Astrocyte (in vitro differentiated cells and primary cell): ENCODE measurements at regions not wholly inside any gene's neighbourhood (a gene's known extent, or its start where the extent isn't known, plus 50 kb on each side); places are given as distances from the start of the nearest gene placed in this dataset.

Source experiments
- DNase-seq: peaks from one replicate; pipeline ENCODE4 v3.0.0-alpha.2; 2010; ENCODE audit warnings: low read depth
- FAIRE-seq: peaks from 2 replicates; lab custom pipeline; 2011; peaks lifted over from hg19 to GRCh38; lab: Jason Lieb, UNC
- H2AFZ ChIP-seq: 2 replicates; pipeline ENCODE4 v1.6.0; 2012; ENCODE audit warnings: low read depth, low read length, inconsistent platforms
- H3K27ac ChIP-seq: 2 replicates; pipeline ENCODE4 v1.5.1; 2011; ENCODE audit warnings: low read depth, low read length, inconsistent platforms
- H3K27me3 ChIP-seq: 2 replicates; pipeline ENCODE4 v1.6.0; 2011; ENCODE audit warnings: low read length, inconsistent platforms; ENCODE audit not compliant: insufficient read depth
- H3K36me3 ChIP-seq: 2 replicates; pipeline ENCODE4 v1.5.1; 2011; ENCODE audit warnings: low read length, inconsistent platforms; ENCODE audit not compliant: insufficient read depth
- H3K4me1 ChIP-seq: 2 replicates; pipeline ENCODE4 v1.5.1; 2011; ENCODE audit warnings: low read length, inconsistent platforms; ENCODE audit not compliant: insufficient read depth
- H3K4me2 ChIP-seq: 2 replicates; pipeline ENCODE4 v1.6.0; 2012; ENCODE audit warnings: low read length, inconsistent platforms
- H3K4me3 ChIP-seq: 2 replicates; pipeline ENCODE4 v1.5.1; 2011; ENCODE audit warnings: low read depth, mild to moderate bottlenecking, low read length, inconsistent platforms; ENCODE audit not compliant: insufficient read depth
- H3K79me2 ChIP-seq: 2 replicates; pipeline ENCODE4 v1.6.0; 2012; ENCODE audit warnings: mild to moderate bottlenecking, low read length, inconsistent platforms; ENCODE audit not compliant: insufficient read depth
- H3K9ac ChIP-seq: 2 replicates; pipeline ENCODE4 v1.6.0; 2012; ENCODE audit warnings: mild to moderate bottlenecking, low read length, inconsistent platforms
- H3K9me3 ChIP-seq: 2 replicates; pipeline ENCODE4 v1.5.1; 2012; ENCODE audit warnings: low read depth, mild to moderate bottlenecking, low read length, inconsistent platforms; ENCODE audit not compliant: insufficient read depth
- H4K20me1 ChIP-seq: 2 replicates; pipeline ENCODE4 v1.6.0; 2012; ENCODE audit warnings: low read length, inconsistent platforms; ENCODE audit not compliant: insufficient read depth
- H3K27ac Mint-ChIP-seq: one replicate; pipeline ENCODE4 v1.8.0; 2021; ENCODE audit warnings: mild to moderate bottlenecking, mixed read lengths; ENCODE audit not compliant: unreplicated experiment
- H3K27me3 Mint-ChIP-seq: one replicate; pipeline ENCODE4 v1.8.0; 2021; ENCODE audit warnings: low read depth, mixed read lengths; ENCODE audit not compliant: unreplicated experiment
- H3K36me3 Mint-ChIP-seq: one replicate; pipeline ENCODE4 v1.8.0; 2021; ENCODE audit warnings: low read depth, mixed read lengths; ENCODE audit not compliant: unreplicated experiment
- H3K4me1 Mint-ChIP-seq: one replicate; pipeline ENCODE4 v1.8.0; 2021; ENCODE audit warnings: low read depth, mixed read lengths; ENCODE audit not compliant: unreplicated experiment
- H3K4me3 Mint-ChIP-seq: one replicate; pipeline ENCODE4 v1.8.0; 2021; ENCODE audit warnings: mild to moderate bottlenecking, moderate library complexity, mixed read lengths; ENCODE audit not compliant: unreplicated experiment
- H3K9me3 Mint-ChIP-seq: one replicate; pipeline ENCODE4 v1.8.0; 2021; ENCODE audit warnings: mild to moderate bottlenecking, mixed read lengths; ENCODE audit not compliant: unreplicated experiment
- CTCF ChIP-seq: IDR thresholded peaks from 2 replicates; pipeline ENCODE4 v1.5.1; 2011; ENCODE audit warnings: low read depth, mild to moderate bottlenecking, inconsistent platforms, low read length, moderate library complexity; ENCODE audit not compliant: insufficient read depth
- EZH2 ChIP-seq: IDR thresholded peaks from 2 replicates; pipeline ENCODE4 v1.6.1; 2012; ENCODE audit warnings: mild to moderate bottlenecking, low read length, inconsistent platforms; ENCODE audit not compliant: insufficient read depth

- H3K27me3 ChIP-seq: no peaks in the 10 kb centered on the region
- Mint-ChIP-seq H3K9me3 (peaks cover 5% of the 10 kb centered on the region), H3K27me3 (no peaks in the 10 kb centered on the region), H3K4me3 (no peak overlapping the region), H3K4me1 (no peaks in the 10 kb centered on the region), H3K27ac (no peak overlapping the region), H3K36me3 (no peaks in the 10 kb centered on the region)
- H3K9me3 ChIP-seq: no peaks in the 10 kb centered on the region
- DNase-seq: no peak
- H4K20me1 ChIP-seq: no peaks in the 10 kb centered on the region
- H3K4me2 ChIP-seq: no peak overlapping the region
- no peak for TF ChIP-seq EZH2
- FAIRE-seq: no peak
- no peaks in the 10 kb centered on the region for H3K36me3 ChIP-seq
- H3K9ac ChIP-seq: no peak overlapping the region
- H3K79me2 ChIP-seq: no peaks in the 10 kb centered on the region
- H3K4me1 ChIP-seq: no peaks in the 10 kb centered on the region
- H2AFZ ChIP-seq: no peak overlapping the region
- no peak overlapping the region for H3K4me3 ChIP-seq
- no peak overlapping the region for H3K27ac ChIP-seq
These were observed 581.0 kb downstream of the ELAVL2 start for GRCh38 chr9:23245067-23245466.

GRCh38 chr9:23254404-23255184, 571.4 kb downstream of the ELAVL2 start:
- Histone ChIP-seq H3K4me2 (no peak overlapping the region), H3K27ac (no peak overlapping the region), H3K4me3 (no peak overlapping the region), H3K27me3 (no peaks in the 10 kb centered on the region), H3K9ac (no peak overlapping the region), H4K20me1 (no peaks in the 10 kb centered on the region), H2AFZ (no peak overlapping the region), H3K36me3 (no peaks in the 10 kb centered on the region), H3K4me1 (no peaks in the 10 kb centered on the region), H3K9me3 (no peaks in the 10 kb centered on the region), H3K79me2 (no peaks in the 10 kb centered on the region)
- no peak for FAIRE-seq
- Mint-ChIP-seq H3K9me3 (no peaks in the 10 kb centered on the region), H3K27ac (no peak overlapping the region), H3K27me3 (no peaks in the 10 kb centered on the region), H3K4me1 (peaks cover 7% of the 10 kb centered on the region), H3K36me3 (no peaks in the 10 kb centered on the region), H3K4me3 (no peak overlapping the region)
- DNase-seq: no peak
- TF ChIP-seq CTCF: no peak
- no peak for TF ChIP-seq EZH2

- Histone ChIP-seq H3K36me3 (no peaks in the 10 kb centered on the region), H3K4me3 (no peak overlapping the region), H2AFZ (no peak overlapping the region), H4K20me1 (no peaks in the 10 kb centered on the region), H3K79me2 (no peaks in the 10 kb centered on the region), H3K27ac (no peak overlapping the region), H3K9ac (no peak overlapping the region), H3K27me3 (no peaks in the 10 kb centered on the region), H3K4me2 (no peak overlapping the region), H3K4me1 (no peaks in the 10 kb centered on the region), H3K9me3 (no peaks in the 10 kb centered on the region)
- Mint-ChIP-seq H3K4me3 (no peak overlapping the region), H3K36me3 (no peaks in the 10 kb centered on the region), H3K27ac (no peak overlapping the region), H3K9me3 (no peaks in the 10 kb centered on the region), H3K4me1 (peaks cover 7% of the 10 kb centered on the region), H3K27me3 (no peaks in the 10 kb centered on the region)
- DNase-seq: no peak
- no peak for FAIRE-seq
- no peak for TF ChIP-seq CTCF
- TF ChIP-seq EZH2: no peak
These were observed 570.7 kb downstream of the ELAVL2 start for GRCh38 chr9:23255346-23255745.
